Stomach (tissue), 8 donors: ENCODE measurements at regions not wholly inside any gene's neighbourhood (a gene's known extent, or its start where the extent isn't known, plus 50 kb on each side); places are given as distances from the start of the nearest gene placed in this dataset.

Source experiments
- DNase-seq, 2 donors: peaks; one replicate each; pipeline versions ENCODE4 v3.0.0 to v3.0.0-alpha.2; 2013 to 2019
- H3K27ac ChIP-seq, 5 donors: fragments of 200-600 bp in 4 of 5; sonication (generic) in 4 of 5; one replicate each; pipeline ENCODE4 v1.5.1; 2013 to 2019; ENCODE audit warnings: mild to moderate bottlenecking in 1 of 5, moderate library complexity in 1 of 5
- H3K27me3 ChIP-seq, 3 donors: fragments of 200-600 bp; sonication (generic); one replicate each; pipeline ENCODE4 v1.5.1; 2017 to 2019; ENCODE audit warnings: mixed run types in 1 of 3
- H3K36me3 ChIP-seq, 4 donors: fragments of 200-600 bp; sonication (generic); 1 replicate in 3 of 4; 2 replicates in 1 of 4; pipeline ENCODE4 v1.5.1; 2016 to 2019
- H3K4me1 ChIP-seq, 4 donors: fragments of 200-600 bp; sonication (generic); one replicate each; pipeline ENCODE4 v1.5.1; 2016 to 2019
- H3K4me3 ChIP-seq, 4 donors: fragments of 200-600 bp; sonication (generic) in 3 of 4; one replicate each; pipeline ENCODE4 v1.5.1; 2016 to 2019; ENCODE audit warnings: mild to moderate bottlenecking in 1 of 4
- H3K9me3 ChIP-seq, 4 donors: fragments of 200-600 bp; sonication (generic); one replicate each; pipeline ENCODE4 v1.5.1; 2016 to 2019
- CTCF ChIP-seq, 7 experiments: fragments of 450-650 bp in 4 of 7; fragments of 200-600 bp in 3 of 7; sonication (generic) in 3 of 7; IDR thresholded peaks; one replicate each; pipeline ENCODE4 v1.5.1; 2016 to 2019; ENCODE audit warnings: antibody characterized with exemption in 7 of 7, control low read depth in 2 of 7, mild to moderate bottlenecking in 1 of 7
- EP300 ChIP-seq: sonication (generic); formaldehyde crosslinking; IDR thresholded peaks from one replicate; pipeline ENCODE4 v1.6.1; 2017; ENCODE audit warnings: antibody characterized with exemption
- POLR2A ChIP-seq, 4 donors: fragments of 450-650 bp; IDR thresholded peaks; one replicate each; pipeline ENCODE4 v1.6.1; 2016; ENCODE audit warnings: antibody characterized with exemption in 4 of 4, control low read depth in 2 of 4, mild to moderate bottlenecking in 1 of 4, moderate library complexity in 1 of 4
- POLR2AphosphoS5 ChIP-seq, 3 donors: sonication (generic); formaldehyde crosslinking; IDR thresholded peaks; one replicate each; pipeline ENCODE4 v1.6.1; 2016; ENCODE audit warnings: antibody characterized with exemption in 3 of 3
- WGBS, 5 donors: extraction: QIAGEN DNeasy Blood & Tissue Kit in 3 of 5; methylation state at CpG; one replicate each; pipeline versions ENCODE4 v1.1.5 to v1.1.7; 2013 to 2018; 5-methylcytosine and 5-hydroxymethylcytosine counted together
- intact Hi-C: fragments of 100-400 bp; cut with DNase I; formaldehyde crosslinking; loops from one replicate; pipeline ENCODE4 v1.15.1; 2023; ENCODE audit warnings: low total_unique reads
- donor health status: healthy with polysubstance abuse.
- donor health status: Bipolar disorder and iron deficiency.
- donor health status: healthy.

DNA sequence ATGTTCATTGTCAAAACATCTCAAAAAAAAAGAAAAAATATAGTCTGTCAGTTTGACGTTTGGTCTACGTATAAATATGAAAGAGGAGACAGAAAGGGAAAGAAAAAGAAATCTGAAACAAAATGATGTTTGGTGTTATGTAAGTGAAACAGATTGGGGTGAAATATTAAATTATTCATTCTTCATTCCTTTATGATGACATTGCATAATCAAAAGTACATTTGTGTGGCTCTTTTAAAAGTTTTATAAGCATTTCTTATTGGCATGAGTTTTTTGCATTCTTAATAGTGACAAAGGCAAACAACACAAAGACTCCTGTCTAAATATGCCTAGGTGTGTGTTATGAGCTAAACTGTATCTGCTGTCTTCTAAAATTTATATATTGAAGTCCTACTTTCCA is 232.6 kb downstream of the EFNB2 start:
- Histone ChIP-seq H3K4me3 (no peak overlapping the region), H3K9me3 (no peaks in the 10 kb centered on the region), H3K27ac (no peak overlapping the region), H3K4me1 (no peaks in the 10 kb centered on the region), H3K36me3 (no peaks in the 10 kb centered on the region), H3K27me3 (no peaks in the 10 kb centered on the region)
- DNase-seq, result no peak
- intact Hi-C loops, result no loop called here
- no peak for TF ChIP-seq EP300
- no peak for TF ChIP-seq POLR2AphosphoS5 (IDR thresholded peaks at IDR 0.05)
- no peak for TF ChIP-seq CTCF (IDR thresholded peaks at IDR 0.05)
- TF ChIP-seq POLR2A (IDR thresholded peaks at IDR 0.05), result no peak
- 90 to 97% (median 93%) methylated on average over 2 of the region's 2 CpGs for WGBS, 5 donors

GRCh38 chr13:106302011-106302410 is 233.5 kb downstream of the EFNB2 start:
- Histone ChIP-seq H3K4me1 (no peaks in the 10 kb centered on the region), H3K4me3 (no peak overlapping the region), H3K27me3 (no peaks in the 10 kb centered on the region), H3K9me3 (no peaks in the 10 kb centered on the region), H3K27ac (no peak overlapping the region), H3K36me3 (no peaks in the 10 kb centered on the region)
- DNase-seq, result no peak
- intact Hi-C loops, result no loop called here
- WGBS, 5 donors, result 61 to 86% (median 70%) methylated on average over 1 of the region's 1 CpG
- TF ChIP-seq EP300 (no peak), CTCF (IDR thresholded peaks at IDR 0.05) (no peak), POLR2AphosphoS5 (IDR thresholded peaks at IDR 0.05) (no peak), POLR2A (IDR thresholded peaks at IDR 0.05) (no peak)

GRCh38 chr13:106299621-106300020 is 235.8 kb downstream of the EFNB2 start:
- no peak for DNase-seq
- 87 to 93% (median 88%) methylated on average over 5 of the region's 5 CpGs for WGBS, 5 donors
- intact Hi-C loops, result no loop called here
- Histone ChIP-seq H3K4me1 (no peaks in the 10 kb centered on the region), H3K27ac (no peak overlapping the region), H3K27me3 (no peaks in the 10 kb centered on the region), H3K4me3 (no peak overlapping the region), H3K9me3 (no peaks in the 10 kb centered on the region), H3K36me3 (no peaks in the 10 kb centered on the region)
- no peak for TF ChIP-seq POLR2A (IDR thresholded peaks at IDR 0.05)
- TF ChIP-seq EP300, result no peak
- TF ChIP-seq CTCF (IDR thresholded peaks at IDR 0.05), result no peak
- TF ChIP-seq POLR2AphosphoS5 (IDR thresholded peaks at IDR 0.05), result no peak

GRCh38 chr13:106297283-106297682 is 238.2 kb downstream of the EFNB2 start:
- no peaks in the 10 kb centered on the region for H3K36me3 ChIP-seq
- DNase-seq, result no peak
- intact Hi-C loops, result no loop called here
- H3K4me1 ChIP-seq, result no peaks in the 10 kb centered on the region
- no peaks in the 10 kb centered on the region for H3K9me3 ChIP-seq
- no peak overlapping the region for H3K4me3 ChIP-seq
- no peak for TF ChIP-seq EP300
- 83 to 96% (median 92%) methylated on average over 1 of the region's 1 CpG for WGBS, 5 donors
- no peaks in the 10 kb centered on the region for H3K27me3 ChIP-seq
- no peak overlapping the region for H3K27ac ChIP-seq

GRCh38 chr13:106296723-106297122 is 238.7 kb downstream of the EFNB2 start:
- H3K4me1 ChIP-seq, result no peaks in the 10 kb centered on the region
- intact Hi-C loops, result no loop called here
- no peak for DNase-seq
- no peaks in the 10 kb centered on the region for H3K9me3 ChIP-seq
- no peaks in the 10 kb centered on the region for H3K27me3 ChIP-seq
- 68 to 77% (median 73%) methylated on average over 3 of the region's 3 CpGs for WGBS, 5 donors
- no peak overlapping the region for H3K27ac ChIP-seq
- no peak overlapping the region for H3K4me3 ChIP-seq
- TF ChIP-seq POLR2A (IDR thresholded peaks at IDR 0.05), result no peak
- TF ChIP-seq EP300, result no peak
- no peak for TF ChIP-seq CTCF (IDR thresholded peaks at IDR 0.05)
- TF ChIP-seq POLR2AphosphoS5 (IDR thresholded peaks at IDR 0.05), result no peak
- no peaks in the 10 kb centered on the region for H3K36me3 ChIP-seq
